NAMALWA (cell line): ENCODE measurements at regions not wholly inside any gene's neighbourhood (a gene's known extent, or its start where the extent isn't known, plus 50 kb on each side); places are given as distances from the start of the nearest gene placed in this dataset.
"Not testable (repeated sequence)": the region's sequence is repeated elsewhere in the genome, so short reads cannot be mapped to it uniquely, and the experiment has no call there.

Source experiments
- DNase-seq: peaks from one replicate; pipeline ENCODE4 v3.0.0-alpha.2; 2015; ENCODE audit warnings: low spot score

- DNase-seq = peak; percentile 63
Observed at GRCh38 chr11:69950120-69950519, 128.0 kb upstream of the ANO1 start.

- DNase-seq = no peak
Observed at GRCh38 chr11:69950621-69951020, 127.5 kb upstream of the ANO1 start.

- DNase-seq = no peak
Observed at GRCh38 chr11:69951821-69952220, 126.3 kb upstream of the ANO1 start.

- not testable (repeated sequence) for DNase-seq
Observed at GRCh38 chr11:69952229-69952975, 125.7 kb upstream of the ANO1 start.

GRCh38 chr11:69953356-69953755, 124.8 kb upstream of the ANO1 start:
- DNase-seq = no peak

GRCh38 chr11:69954756-69955155, 123.4 kb upstream of the ANO1 start:
- DNase-seq = no peak

GRCh38 chr11:69956669-69957190, 121.4 kb upstream of the ANO1 start:
- no peak for DNase-seq

GRCh38 chr11:69957849-69958248, 120.3 kb upstream of the ANO1 start:
- DNase-seq = no peak

- DNase-seq = no peak
Observed at GRCh38 chr11:69958308-69958707, 119.8 kb upstream of the ANO1 start.

- no peak for DNase-seq
Observed at GRCh38 chr11:69959461-69959860, 118.7 kb upstream of the ANO1 start.

- no peak for DNase-seq
Observed at GRCh38 chr11:69961738-69962137, 116.4 kb upstream of the ANO1 start.

GRCh38 chr11:69962152-69962551, 116.0 kb upstream of the ANO1 start:
- no peak for DNase-seq

- no peak for DNase-seq
Observed at GRCh38 chr11:69963533-69964246, 114.4 kb upstream of the ANO1 start.

- no peak for DNase-seq
Observed at GRCh38 chr11:69964247-69964643, 113.9 kb upstream of the ANO1 start.

GRCh38 chr11:69965821-69966582, 112.1 kb upstream of the ANO1 start:
- no peak for DNase-seq

- no peak for DNase-seq
Observed at GRCh38 chr11:69966583-69966835, 111.6 kb upstream of the ANO1 start.

- DNase-seq = no peak
Observed at GRCh38 chr11:69966910-69967483, 111.1 kb upstream of the ANO1 start.

- DNase-seq = no peak
Observed at GRCh38 chr11:69967484-69967883, 110.6 kb upstream of the ANO1 start.

- DNase-seq = no peak
Observed at GRCh38 chr11:69968396-69969347, 109.4 kb upstream of the ANO1 start.

- no peak for DNase-seq
Observed at GRCh38 chr11:69969890-69970784, 108.0 kb upstream of the ANO1 start.
